ENCODE measurements at regions not wholly inside any gene's neighbourhood (a gene's known extent, or its start where the extent isn't known, plus 50 kb on each side); places are given as distances from the start of the nearest gene placed in this dataset.

DNA sequence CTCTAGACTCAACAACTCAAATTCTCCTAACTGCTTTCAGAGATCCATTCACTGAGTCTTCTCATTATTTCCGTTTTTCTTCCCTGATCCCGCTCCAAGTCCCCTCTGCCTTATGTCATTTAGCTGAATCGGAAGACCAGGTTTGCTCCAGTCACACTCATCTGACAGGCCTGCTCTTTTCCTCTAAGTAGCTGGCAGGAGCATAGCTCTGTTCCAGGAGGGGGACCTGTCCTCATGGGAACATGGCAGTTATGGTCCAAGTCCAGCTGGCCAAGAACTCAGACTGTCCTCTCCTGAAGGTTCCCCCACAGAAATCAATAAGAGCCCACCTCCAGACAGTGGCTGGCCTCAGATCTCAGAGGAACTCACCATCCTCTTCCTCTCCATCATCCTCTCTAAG is 130.9 kb upstream of the SERP2 start:
- peaks cover 7% of the 10 kb centered on the region for H3K27me3 Mint-ChIP-seq
- DNase-seq: no peak
- no peak overlapping the region for H3K27ac Mint-ChIP-seq

DNA sequence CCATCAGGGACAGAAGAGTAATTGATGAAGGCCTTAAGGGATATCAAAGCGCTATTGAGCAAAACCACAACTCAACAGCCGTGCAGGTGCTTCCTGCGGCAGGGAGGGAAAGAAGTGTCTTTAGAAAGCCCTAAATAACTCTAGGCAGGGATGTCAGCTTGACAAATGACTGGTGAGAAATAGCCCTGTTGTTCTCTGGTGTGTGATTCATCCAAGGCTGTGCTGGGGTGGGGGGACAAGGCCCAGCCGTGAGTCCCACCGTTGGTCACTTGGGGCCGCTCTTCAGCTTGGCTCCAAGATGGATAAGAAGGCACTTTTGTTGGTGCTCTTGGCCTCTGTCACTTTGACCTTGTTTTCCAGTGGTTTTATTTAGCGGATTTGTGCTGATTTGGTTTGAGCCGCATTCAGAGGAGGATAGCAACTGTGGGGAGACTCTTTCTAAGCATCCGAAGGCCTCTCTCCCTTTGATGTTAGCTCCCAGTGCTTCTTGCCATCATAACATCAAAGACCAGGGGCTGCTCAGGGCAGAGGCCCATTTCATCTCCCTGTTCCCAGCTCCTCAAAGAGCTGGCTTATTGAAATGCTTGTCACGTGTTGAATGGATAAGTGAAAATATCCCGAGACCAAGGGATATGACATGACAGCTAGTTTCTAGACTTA is 130.3 kb upstream of the SERP2 start:
- ATAC-seq (peak; percentile 78), DNase-seq (peak; percentile 42)
- H3K27me3 Mint-ChIP-seq: peaks cover 7% of the 10 kb centered on the region
- peaks cover 11% of the 10 kb centered on the region for H3K4me1 Mint-ChIP-seq
- H3K4me3 Mint-ChIP-seq: no peak overlapping the region
- H3K27ac Mint-ChIP-seq: no peak overlapping the region
- no peaks in the 10 kb centered on the region for H3K36me3 Mint-ChIP-seq (ENCODE audit: low read depth)
- no peaks in the 10 kb centered on the region for H3K9me3 Mint-ChIP-seq

More for the DNA sequence above, 130.9 kb upstream of the SERP2 start:
- no peak overlapping the region for H3K4me3 Mint-ChIP-seq
- H3K9me3 Mint-ChIP-seq: no peaks in the 10 kb centered on the region
- no peaks in the 10 kb centered on the region for H3K36me3 Mint-ChIP-seq (ENCODE audit: low read depth)
- ATAC-seq: no peak
- H3K4me1 Mint-ChIP-seq: peaks cover 15% of the 10 kb centered on the region

DNA sequence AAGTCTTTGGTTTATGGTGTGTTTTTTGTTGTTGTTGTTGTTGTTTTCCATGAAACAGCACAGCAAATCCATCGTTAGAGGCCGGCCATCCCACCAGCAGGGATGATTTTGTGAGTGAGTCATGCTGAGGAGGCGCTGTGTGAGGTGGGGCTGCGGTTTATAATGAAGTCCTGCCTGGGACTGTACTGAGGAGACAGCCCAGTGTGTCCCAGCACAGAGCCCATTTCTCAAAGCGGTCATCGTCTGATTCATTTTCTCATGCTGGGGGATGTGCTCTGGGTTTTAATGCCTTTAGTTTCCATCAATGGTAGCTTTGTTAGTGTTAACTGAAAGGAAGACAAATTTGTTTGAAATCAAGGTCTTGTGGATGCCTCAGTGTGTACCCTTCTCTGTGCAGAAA is 129.3 kb upstream of the SERP2 start:
- H3K9me3 Mint-ChIP-seq: no peaks in the 10 kb centered on the region
- H3K4me1 Mint-ChIP-seq: peaks cover 11% of the 10 kb centered on the region
- ATAC-seq: no peak
- no peak overlapping the region for H3K4me3 Mint-ChIP-seq
- no peak overlapping the region for H3K27ac Mint-ChIP-seq
- DNase-seq: no peak
- peaks cover 7% of the 10 kb centered on the region for H3K27me3 Mint-ChIP-seq
- H3K36me3 Mint-ChIP-seq (ENCODE audit: low read depth): no peaks in the 10 kb centered on the region

DNA sequence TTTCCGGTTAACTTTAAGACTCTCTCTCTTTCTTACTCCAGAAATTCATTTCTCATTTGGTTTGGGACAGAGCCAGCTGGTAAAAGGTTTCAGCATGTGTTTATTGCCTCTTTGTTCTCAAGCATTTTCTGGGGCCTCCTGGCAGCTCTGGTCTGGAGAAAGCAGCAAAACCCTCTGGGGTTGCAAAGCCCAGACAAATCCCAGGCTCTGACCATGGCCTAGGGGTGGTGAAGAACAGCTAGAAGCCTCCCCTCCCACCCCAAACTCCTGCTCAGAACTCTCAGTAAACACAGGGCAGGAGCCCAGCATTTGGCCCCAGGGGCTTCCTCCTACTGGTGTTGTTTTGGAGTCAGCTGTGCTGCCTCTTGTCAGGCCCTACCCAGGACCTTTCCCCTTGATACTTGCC is 124.2 kb upstream of the SERP2 start:
- Mint-ChIP-seq H3K4me3 (no peak overlapping the region), H3K27ac (no peak overlapping the region), H3K36me3 (ENCODE audit: low read depth) (no peaks in the 10 kb centered on the region), H3K4me1 (no peaks in the 10 kb centered on the region), H3K9me3 (no peaks in the 10 kb centered on the region), H3K27me3 (no peaks in the 10 kb centered on the region)
- ATAC-seq (no peak), DNase-seq (no peak)

DNA sequence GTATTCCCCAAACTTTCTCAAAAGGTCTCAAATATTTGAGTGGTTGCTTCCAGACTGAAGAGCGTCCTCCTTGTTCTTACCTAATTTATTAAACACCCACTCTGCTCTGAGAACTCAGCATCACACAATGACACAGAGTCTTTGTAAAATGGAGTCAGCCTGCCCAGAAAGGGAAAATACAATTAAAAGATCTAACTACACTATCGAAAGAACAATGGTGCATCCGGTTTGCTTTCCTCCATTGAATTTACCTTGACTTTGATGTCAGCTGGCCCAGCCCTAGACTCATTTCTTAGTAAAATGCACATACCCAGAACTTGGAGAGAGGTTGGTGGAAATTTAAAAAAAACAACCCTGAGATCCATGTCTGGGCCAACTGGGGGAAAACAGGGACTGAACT is 120.7 kb upstream of the SERP2 start:
- ATAC-seq: no peak
- Mint-ChIP-seq H3K4me1 (no peaks in the 10 kb centered on the region), H3K27me3 (no peaks in the 10 kb centered on the region), H3K9me3 (no peaks in the 10 kb centered on the region), H3K4me3 (no peak overlapping the region), H3K27ac (no peak overlapping the region), H3K36me3 (ENCODE audit: low read depth) (no peaks in the 10 kb centered on the region)
- no peak for DNase-seq

DNA sequence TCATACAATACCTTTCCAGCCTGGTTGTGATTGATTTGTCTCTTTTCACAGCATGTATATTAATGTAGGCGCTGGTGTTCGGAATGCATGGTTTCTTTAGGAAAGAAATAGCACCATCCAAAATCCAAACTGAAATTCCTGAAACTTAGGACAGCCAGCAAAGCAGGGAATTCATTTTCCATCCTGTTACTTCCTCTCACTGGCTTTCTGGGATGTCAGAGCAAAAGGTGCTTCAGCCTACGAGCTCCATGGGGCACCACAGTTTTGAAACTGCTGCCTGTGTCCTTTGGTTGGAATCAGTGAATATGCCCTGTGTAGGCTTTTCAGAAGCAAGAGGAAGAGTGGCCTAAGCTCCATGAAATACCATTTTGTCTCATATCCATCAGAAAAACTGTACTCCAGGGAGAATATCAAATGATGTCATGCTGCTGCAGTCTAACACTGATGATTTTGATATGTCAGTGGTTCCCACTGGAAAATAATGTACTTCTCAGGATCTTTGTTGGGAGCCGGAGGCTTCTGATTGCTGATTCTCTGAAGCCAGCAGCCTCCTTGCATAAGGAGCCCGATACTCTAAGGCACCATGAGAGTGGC is 117.8 kb upstream of the SERP2 start:
- DNase-seq: no peak
- no peaks in the 10 kb centered on the region for H3K9me3 Mint-ChIP-seq
- H3K4me1 Mint-ChIP-seq: peaks cover 23% of the 10 kb centered on the region
- no peaks in the 10 kb centered on the region for H3K36me3 Mint-ChIP-seq (ENCODE audit: low read depth)
- ATAC-seq: no peak
- H3K27me3 Mint-ChIP-seq: no peaks in the 10 kb centered on the region
- no peak overlapping the region for H3K27ac Mint-ChIP-seq
- no peak overlapping the region for H3K4me3 Mint-ChIP-seq

DNA sequence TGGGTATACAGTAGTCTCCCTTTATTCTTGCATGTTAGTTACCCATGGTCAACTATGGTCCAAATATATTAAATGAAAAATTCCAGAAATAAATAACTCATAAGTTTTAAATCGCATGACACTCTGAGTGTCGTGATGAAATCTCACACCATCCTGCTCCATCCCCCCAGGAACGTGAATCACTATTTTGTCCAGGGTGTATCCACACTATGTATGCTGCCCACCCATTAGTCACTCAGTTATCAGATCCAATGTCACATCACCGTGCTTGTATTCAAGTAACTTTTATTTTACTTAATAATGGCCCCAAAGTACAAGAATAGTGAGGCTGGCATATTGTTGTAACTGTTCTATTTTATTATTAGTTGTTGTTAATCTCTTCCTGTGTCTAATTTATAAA is 115.8 kb upstream of the SERP2 start:
- Mint-ChIP-seq H3K27ac (no peak overlapping the region), H3K9me3 (no peaks in the 10 kb centered on the region), H3K4me1 (peaks cover 24% of the 10 kb centered on the region), H3K27me3 (no peaks in the 10 kb centered on the region), H3K36me3 (ENCODE audit: low read depth) (no peaks in the 10 kb centered on the region), H3K4me3 (no peak overlapping the region)
- ATAC-seq (no peak), DNase-seq (no peak)

DNA sequence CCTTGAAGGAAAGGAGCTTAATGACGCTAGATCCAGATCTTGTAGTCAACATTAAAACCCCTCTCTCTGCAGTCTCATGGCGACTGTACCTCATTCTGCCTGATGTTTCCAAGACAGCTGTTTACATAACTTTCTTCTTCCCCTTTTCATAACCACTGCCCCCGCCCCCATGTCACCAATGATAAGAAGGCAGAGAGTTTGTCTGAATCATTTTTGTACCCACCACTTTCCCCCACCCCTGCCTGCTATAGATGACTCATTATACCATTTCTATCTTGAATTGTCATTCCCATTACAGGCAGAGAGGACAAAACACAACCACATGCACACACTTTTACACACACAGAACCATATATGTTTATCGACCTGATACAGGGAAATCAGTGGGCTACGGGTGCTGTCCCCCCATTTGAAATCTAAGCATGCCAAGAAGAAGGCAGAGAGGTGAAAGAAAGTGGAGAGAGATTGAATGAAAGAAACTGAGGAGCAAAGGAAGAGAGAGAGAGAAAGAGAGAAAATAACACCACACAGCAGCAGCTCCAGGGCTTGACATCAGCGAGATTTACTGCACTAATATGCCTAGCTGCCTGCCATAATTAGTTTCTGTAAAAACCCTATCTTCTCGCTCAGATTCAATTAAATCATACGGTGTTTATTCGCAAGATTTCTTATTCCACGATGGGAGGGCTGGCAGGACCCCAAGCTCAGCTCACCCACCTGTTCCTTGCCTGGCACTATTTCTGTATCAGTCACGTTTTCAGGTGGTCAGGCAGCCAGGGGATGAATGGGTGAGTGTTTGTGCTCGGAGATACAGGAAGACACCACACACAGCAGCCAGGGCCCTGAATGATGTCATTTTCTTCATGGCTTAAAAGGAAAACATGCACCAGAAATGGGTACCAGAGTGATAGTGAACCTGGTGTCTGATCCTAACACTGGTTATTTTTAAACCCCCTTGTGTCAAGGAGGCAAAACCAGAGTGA is 114.3 kb upstream of the SERP2 start:
- peak overlapping the region; percentile 80 for H3K4me3 Mint-ChIP-seq
- ATAC-seq (peak; percentile 86), DNase-seq (peak; percentile 75)
- H3K9me3 Mint-ChIP-seq: no peaks in the 10 kb centered on the region
- no peaks in the 10 kb centered on the region for H3K36me3 Mint-ChIP-seq (ENCODE audit: low read depth)
- no peaks in the 10 kb centered on the region for H3K27me3 Mint-ChIP-seq
- peak overlapping the region; percentile 91 for H3K27ac Mint-ChIP-seq
- H3K4me1 Mint-ChIP-seq: peaks cover 24% of the 10 kb centered on the region

DNA sequence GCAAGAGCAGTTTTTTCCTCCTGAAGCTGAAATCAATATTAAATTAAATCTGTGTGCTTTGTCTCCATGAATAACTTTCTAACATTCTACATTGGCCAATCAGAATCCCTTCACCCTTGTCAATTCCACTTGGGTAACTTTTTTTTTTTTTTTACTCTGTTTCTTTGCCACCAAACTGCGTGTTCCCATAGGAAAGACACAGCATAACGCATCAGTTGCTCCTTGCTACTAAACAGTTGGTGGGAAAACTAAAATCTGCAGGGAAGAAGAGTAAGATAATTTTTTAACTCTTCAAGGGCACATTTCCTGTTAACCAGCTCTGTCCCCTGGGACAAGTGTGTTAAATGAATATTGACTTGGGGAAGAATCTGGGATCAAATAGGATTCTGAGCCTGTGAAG is 113.3 kb upstream of the SERP2 start:
- H3K4me3 Mint-ChIP-seq: no peak overlapping the region

DNA sequence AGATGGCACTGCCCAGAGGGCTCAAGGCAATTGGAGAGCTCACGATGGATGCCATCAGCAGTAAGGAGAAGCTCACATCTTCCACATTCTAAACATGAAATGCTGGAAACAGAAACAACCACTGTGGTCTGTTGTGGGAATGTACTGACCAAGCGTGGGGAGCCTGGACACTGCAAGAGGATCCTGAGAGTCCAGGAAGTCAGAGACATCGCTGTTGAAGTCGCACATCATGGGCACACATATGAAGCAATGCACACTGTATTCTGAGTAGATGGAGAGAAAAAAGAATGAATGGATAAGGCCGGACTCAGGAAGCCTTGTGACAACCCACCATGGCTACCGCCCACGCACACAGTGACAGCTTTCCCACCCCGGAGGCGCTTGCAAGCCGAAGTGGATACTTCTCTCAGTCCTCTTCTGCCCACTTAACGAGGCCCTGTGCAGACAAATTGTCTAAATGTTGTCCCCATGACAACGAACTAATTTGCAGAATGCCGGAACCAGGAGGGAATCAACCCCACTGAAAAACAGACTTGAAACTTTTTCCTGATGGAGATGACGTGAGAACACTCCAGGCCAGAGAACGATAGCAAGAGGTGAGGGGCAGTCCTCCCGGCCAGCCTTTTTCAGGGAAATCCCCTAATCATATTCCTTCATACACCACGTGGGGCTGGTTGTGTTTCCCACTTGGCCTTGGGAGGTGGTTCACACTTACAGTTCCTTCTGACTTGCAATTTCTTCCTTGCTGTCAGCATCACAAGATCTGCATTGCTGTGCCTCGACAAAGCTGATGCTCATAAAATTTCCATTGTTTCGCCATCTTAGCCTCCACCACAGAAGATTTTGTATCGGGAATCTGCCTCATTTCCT is 109.6 kb upstream of the SERP2 start:
- H3K9me3 Mint-ChIP-seq: no peaks in the 10 kb centered on the region
- no peak overlapping the region for H3K27ac Mint-ChIP-seq
- peaks cover 16% of the 10 kb centered on the region for H3K4me1 Mint-ChIP-seq
- no peak overlapping the region for H3K4me3 Mint-ChIP-seq
- no peaks in the 10 kb centered on the region for H3K36me3 Mint-ChIP-seq (ENCODE audit: low read depth)
- H3K27me3 Mint-ChIP-seq: peaks cover 10% of the 10 kb centered on the region
- DNase-seq (no peak), ATAC-seq (no peak)

More for the DNA sequence above, 113.3 kb upstream of the SERP2 start:
- H3K27me3 Mint-ChIP-seq: peaks cover under 1% of the 10 kb centered on the region
- H3K9me3 Mint-ChIP-seq: no peaks in the 10 kb centered on the region
- peaks cover 24% of the 10 kb centered on the region for H3K4me1 Mint-ChIP-seq
- ATAC-seq (no peak), DNase-seq (no peak)
- no peak overlapping the region for H3K27ac Mint-ChIP-seq
- H3K36me3 Mint-ChIP-seq (ENCODE audit: low read depth): no peaks in the 10 kb centered on the region

DNA sequence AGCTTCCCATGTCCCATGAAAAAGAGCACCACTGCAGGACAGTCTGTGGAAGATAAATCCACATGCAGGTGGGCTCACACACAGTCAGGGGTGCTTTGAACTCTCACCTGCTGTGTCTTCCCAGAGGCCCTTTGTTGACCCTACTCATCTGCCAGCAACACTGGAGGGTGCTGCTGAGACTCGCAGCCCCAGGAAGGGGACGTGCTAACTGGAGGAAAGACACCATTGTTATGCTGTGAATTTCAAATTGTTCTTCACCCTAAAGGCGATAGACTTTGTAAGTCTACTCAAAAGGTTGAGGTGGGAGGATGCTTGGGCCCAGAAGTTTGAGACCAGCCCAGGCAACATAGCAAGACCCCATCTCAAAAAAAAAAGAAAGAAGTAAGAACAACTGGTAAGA is 107.3 kb upstream of the SERP2 start:
- H3K9me3 Mint-ChIP-seq: no peaks in the 10 kb centered on the region

DNA sequence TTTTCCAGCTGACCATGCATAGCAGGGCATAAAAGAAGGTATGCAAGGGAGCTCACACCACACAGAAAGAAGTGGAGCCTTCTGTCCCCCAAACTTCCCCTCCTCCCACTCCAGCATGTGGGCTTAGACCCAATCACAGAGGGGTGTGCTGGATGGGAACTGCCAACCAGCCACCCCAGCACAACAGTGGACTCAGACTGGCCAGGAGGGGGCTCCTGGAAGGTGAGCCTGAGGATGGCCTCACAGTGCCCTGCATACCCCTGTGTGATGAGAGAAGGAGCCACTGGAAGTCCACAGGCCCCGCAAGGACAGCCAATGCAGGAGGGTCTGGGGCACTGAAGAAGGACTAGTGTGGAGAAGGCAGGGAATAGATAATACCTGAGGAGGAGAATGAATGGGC is 106.9 kb upstream of the SERP2 start:
- H3K4me1 Mint-ChIP-seq: peaks cover 5% of the 10 kb centered on the region
- no peaks in the 10 kb centered on the region for H3K9me3 Mint-ChIP-seq

More for the DNA sequence above, 107.3 kb upstream of the SERP2 start:
- Mint-ChIP-seq H3K4me1 (peaks cover 5% of the 10 kb centered on the region), H3K4me3 (no peak overlapping the region), H3K27me3 (peaks cover 10% of the 10 kb centered on the region), H3K27ac (no peak overlapping the region), H3K36me3 (ENCODE audit: low read depth) (no peaks in the 10 kb centered on the region)
- no peak for ATAC-seq
- DNase-seq: no peak

DNA sequence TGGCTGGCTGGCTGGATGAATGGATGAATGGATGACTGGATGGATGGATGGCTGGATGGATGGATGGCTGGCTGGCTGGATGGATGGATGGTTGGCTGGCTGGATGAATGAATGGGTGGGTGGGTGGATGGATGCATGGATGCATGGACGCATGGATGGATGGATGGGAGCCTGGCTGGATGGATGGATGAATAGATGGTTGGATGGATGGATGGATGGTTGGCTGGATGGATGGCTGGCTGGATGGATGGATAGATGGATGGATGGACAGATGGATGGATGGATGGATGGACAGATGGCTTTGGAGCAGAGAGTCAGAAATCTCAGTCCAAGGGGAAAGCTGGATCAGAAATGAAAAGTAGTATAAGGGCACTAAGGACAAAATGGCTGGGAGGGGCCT is 106.4 kb upstream of the SERP2 start:
- Mint-ChIP-seq H3K4me3 (no peak overlapping the region), H3K36me3 (ENCODE audit: low read depth) (no peaks in the 10 kb centered on the region), H3K4me1 (peaks cover 7% of the 10 kb centered on the region), H3K27me3 (peaks cover 10% of the 10 kb centered on the region), H3K9me3 (no peaks in the 10 kb centered on the region), H3K27ac (no peak overlapping the region)
- no peak for DNase-seq
- ATAC-seq: no peak

More for the DNA sequence above, 106.9 kb upstream of the SERP2 start:
- DNase-seq (no peak), ATAC-seq (no peak)
- Mint-ChIP-seq H3K27me3 (peaks cover 10% of the 10 kb centered on the region), H3K27ac (no peak overlapping the region), H3K4me3 (no peak overlapping the region), H3K36me3 (ENCODE audit: low read depth) (no peaks in the 10 kb centered on the region)

DNA sequence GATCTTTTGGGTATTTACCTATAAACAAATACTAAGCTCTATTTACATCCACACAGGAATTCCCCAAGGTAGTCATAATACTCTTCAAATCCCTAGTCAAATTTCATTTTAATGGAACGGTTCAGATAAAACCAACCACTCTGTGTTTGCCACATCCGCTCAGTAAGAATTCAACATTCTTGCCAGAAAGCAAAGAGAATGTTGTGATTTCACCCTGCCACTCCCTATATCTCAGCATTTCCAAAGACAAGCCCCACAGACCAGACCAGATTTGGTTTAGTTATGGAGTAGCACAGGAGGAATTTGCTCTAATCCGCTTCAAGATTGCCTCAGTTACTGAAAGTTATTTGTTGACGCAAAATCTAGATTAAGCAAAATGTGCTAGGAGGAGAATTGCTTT is 105.6 kb upstream of the SERP2 start:
- Mint-ChIP-seq H3K9me3 (no peaks in the 10 kb centered on the region), H3K4me3 (no peak overlapping the region), H3K27ac (no peak overlapping the region), H3K27me3 (peaks cover 10% of the 10 kb centered on the region), H3K36me3 (ENCODE audit: low read depth) (no peaks in the 10 kb centered on the region), H3K4me1 (peaks cover 15% of the 10 kb centered on the region)
- DNase-seq (no peak), ATAC-seq (no peak)

Measured in activated naive CD8-positive, alpha-beta T cell treated with anti-CD3 and anti-CD28 coated beads, Interleukin-2, amount 50 U/mL, for 24 hours (primary cell).